CD4-positive, alpha-beta T cell (primary cell): ENCODE measurements at regions not wholly inside any gene's neighbourhood (a gene's known extent, or its start where the extent isn't known, plus 50 kb on each side); places are given as distances from the start of the nearest gene placed in this dataset.

Source experiments
- ATAC-seq: fragments of 200-7000 bp; cut with Tn5 transposase; one replicate; pipeline ENCODE4 v1.10.0; 2022; ENCODE audit warnings: mild to moderate bottlenecking; ENCODE audit not compliant: poor library complexity
- CTCF ChIA-PET: fragments of 350-600 bp; sonication (Branson Sonifier 250); formaldehyde crosslinking; loops from one replicate; lab custom pipeline; 2021; ENCODE audit warnings: antibody characterized with exemption, inconsistent platforms; lab: Charles Lee
- POLR2A ChIA-PET: fragments of 350-600 bp; sonication (Branson Sonifier 250); formaldehyde crosslinking; loops from one replicate; lab custom pipeline; 2021; ENCODE audit warnings: antibody characterized with exemption, inconsistent platforms; lab: Charles Lee
- DNase-seq, 14 experiments: peaks; one replicate each; pipeline ENCODE4 v3.0.0-alpha.2; 2013 to 2020; ENCODE audit warnings: mixed read lengths in 2 of 14
- H3K27ac ChIP-seq, 2 donors: one replicate each; pipeline versions ENCODE4 v1.5.1 to v1.7.0; 2013; ENCODE audit warnings: low read length in 2 of 2, low read depth in 1 of 2, mild to moderate bottlenecking in 1 of 2
- H3K27me3 ChIP-seq, 2 experiments: 1 replicate in 1 of 2; 2 replicates in 1 of 2; pipeline versions ENCODE4 v1.6.1 to v1.7.0; 2013; ENCODE audit warnings: low read length in 2 of 2, control low read depth in 1 of 2, mild to moderate bottlenecking in 1 of 2, moderate library complexity in 1 of 2; ENCODE audit not compliant: insufficient read depth in 2 of 2, control insufficient read depth in 1 of 2
- H3K36me3 ChIP-seq: one replicate; pipeline ENCODE4 v1.6.1; 2013; ENCODE audit warnings: low read length, control low read depth; ENCODE audit not compliant: insufficient read depth
- H3K4me1 ChIP-seq: one replicate; pipeline ENCODE4 v1.6.1; 2013; ENCODE audit warnings: low read length, control low read depth; ENCODE audit not compliant: insufficient read depth
- H3K4me3 ChIP-seq: one replicate; pipeline ENCODE4 v1.5.1; 2013; ENCODE audit warnings: mild to moderate bottlenecking, low read length, moderate library complexity
- H3K9me3 ChIP-seq, 2 experiments: 1 replicate in 1 of 2; 2 replicates in 1 of 2; pipeline versions ENCODE4 v1.6.1 to v1.7.0; 2013; ENCODE audit warnings: low read length in 2 of 2, mild to moderate bottlenecking in 2 of 2, control low read depth in 1 of 2, moderate library complexity in 1 of 2; ENCODE audit not compliant: control insufficient read depth in 1 of 2, insufficient read depth in 1 of 2
- H3K27ac Mint-ChIP-seq: one replicate; pipeline ENCODE4 v1.8.0; 2020; ENCODE audit warnings: mixed read lengths
- H3K27me3 Mint-ChIP-seq: one replicate; pipeline ENCODE4 v1.8.0; 2021; ENCODE audit warnings: mixed read lengths
- H3K36me3 Mint-ChIP-seq: one replicate; pipeline ENCODE4 v1.8.0; 2021; ENCODE audit warnings: low read depth, mixed read lengths
- H3K4me1 Mint-ChIP-seq: one replicate; pipeline ENCODE4 v1.8.0; 2021; ENCODE audit warnings: low read depth, mixed read lengths
- H3K4me3 Mint-ChIP-seq: one replicate; pipeline ENCODE4 v1.8.0; 2020; ENCODE audit warnings: mild to moderate bottlenecking, mixed read lengths
- H3K9me3 Mint-ChIP-seq: one replicate; pipeline ENCODE4 v1.8.0; 2020; ENCODE audit warnings: mixed read lengths
- CTCF ChIP-seq: fragments of 200-600 bp; IDR thresholded peaks from one replicate; pipeline ENCODE4 v1.8.0; 2022; ENCODE audit warnings: antibody characterized with exemption, mild to moderate bottlenecking
- intact Hi-C, 2 experiments: fragments of 100-400 bp; cut with DNase I in 1 of 2; cut with micrococcal nuclease in 1 of 2; formaldehyde crosslinking; loops; one replicate each; pipeline versions ENCODE4 v1.15.1 to v1.9.0; 2023 to 2025; cut with DNase I, micrococcal nuclease

- no peaks in the 10 kb centered on the region for H3K9me3 ChIP-seq
- no peaks in the 10 kb centered on the region for H3K36me3 Mint-ChIP-seq
- intact Hi-C loops: no loop called here
- CTCF ChIA-PET: no interaction called here
- ATAC-seq (no peak), DNase-seq (no peak)
- H3K4me1 Mint-ChIP-seq: no peaks in the 10 kb centered on the region
- H3K27ac ChIP-seq: no peak overlapping the region
- no peaks in the 10 kb centered on the region for H3K36me3 ChIP-seq
- H3K4me3 ChIP-seq: no peak overlapping the region
- H3K4me3 Mint-ChIP-seq: no peak overlapping the region
- H3K27me3 ChIP-seq: peaks cover 0 to 4% of the 10 kb centered on the region in 2 experiments
- peaks cover 15% of the 10 kb centered on the region for H3K27me3 Mint-ChIP-seq
- no peak for TF ChIP-seq CTCF
- no peak overlapping the region for H3K27ac Mint-ChIP-seq
- H3K4me1 ChIP-seq: no peaks in the 10 kb centered on the region
- POLR2A ChIA-PET: no interaction called here
- H3K9me3 Mint-ChIP-seq: no peaks in the 10 kb centered on the region
These were observed 290.9 kb upstream of the SIX2 start for GRCh38 chr2:45300026-45300750.

- Mint-ChIP-seq H3K27me3 (peaks cover 18% of the 10 kb centered on the region), H3K27ac (no peak overlapping the region), H3K4me1 (no peaks in the 10 kb centered on the region), H3K4me3 (no peak overlapping the region), H3K9me3 (no peaks in the 10 kb centered on the region), H3K36me3 (no peaks in the 10 kb centered on the region)
- Histone ChIP-seq H3K9me3 (no peaks in the 10 kb centered on the region), H3K4me3 (no peak overlapping the region), H3K36me3 (no peaks in the 10 kb centered on the region), H3K27me3 (peaks cover 0 to 4% of the 10 kb centered on the region in 2 experiments), H3K27ac (no peak overlapping the region), H3K4me1 (no peaks in the 10 kb centered on the region)
- no peak for DNase-seq
- CTCF ChIA-PET: no interaction called here
- intact Hi-C loops: no loop called here
- POLR2A ChIA-PET: no interaction called here
- no peak for TF ChIP-seq CTCF
- no peak for ATAC-seq
These were observed 290.1 kb upstream of the SIX2 start for GRCh38 chr2:45299361-45299760.

- Histone ChIP-seq H3K4me3 (no peak overlapping the region), H3K4me1 (no peaks in the 10 kb centered on the region), H3K27me3 (no peaks in the 10 kb centered on the region), H3K9me3 (no peaks in the 10 kb centered on the region), H3K27ac (no peak overlapping the region), H3K36me3 (no peaks in the 10 kb centered on the region)
- DNase-seq (no peak), ATAC-seq (no peak)
- H3K27ac Mint-ChIP-seq: no peak overlapping the region
- POLR2A ChIA-PET: no interaction called here
- H3K4me1 Mint-ChIP-seq: no peaks in the 10 kb centered on the region
- H3K36me3 Mint-ChIP-seq: no peaks in the 10 kb centered on the region
- CTCF ChIA-PET: no interaction called here
- no peak for TF ChIP-seq CTCF
- no peaks in the 10 kb centered on the region for H3K9me3 Mint-ChIP-seq
- H3K27me3 Mint-ChIP-seq: peaks cover 12% of the 10 kb centered on the region
- H3K4me3 Mint-ChIP-seq: no peak overlapping the region
- intact Hi-C loops: no loop called here
These were observed 283.9 kb upstream of the SIX2 start for GRCh38 chr2:45293182-45293581.
